HCT116 (cell line): ENCODE measurements at regions not wholly inside any gene's neighbourhood (a gene's known extent, or its start where the extent isn't known, plus 50 kb on each side); places are given as distances from the start of the nearest gene placed in this dataset.

Source experiments
- ATAC-seq: fragments of 200-7000 bp; cut with Tn5 transposase; 2 replicates; pipeline ENCODE4 v1.9.1; 2020; ENCODE audit warnings: mild to moderate bottlenecking, moderate library complexity
- BruUV-seq: library from RNA; stranded (reverse); fragments of 400-500 nt; replicated peaks from 2 replicates; lab custom pipeline; 2021; lab: Mats Ljungman, UMichigan
- CTCF ChIA-PET: fragments of 300-600 bp; sonication (Branson Sonifier 250); formaldehyde crosslinking; loops from one replicate; lab custom pipeline; 2021; ENCODE audit warnings: antibody characterized with exemption; lab: Charles Lee
- POLR2A ChIA-PET: fragments of 300-600, 350-600 bp; sonication (Branson Sonifier 250); formaldehyde crosslinking; loops from one replicate; lab custom pipeline; 2021; ENCODE audit warnings: antibody characterized with exemption; lab: Charles Lee
- RAD21 ChIA-PET, 2 experiments: fragments of 300-600 bp; sonication (Branson Sonifier 250); formaldehyde crosslinking; loops; one replicate each; lab custom pipeline; 2023; ENCODE audit warnings: low total read pairs in 2 of 2; ENCODE audit not compliant: uncharacterized antibody in 2 of 2, unreplicated experiment in 2 of 2, low non-redundant PET in 1 of 2; lab: Charles Lee
- DNase-seq: peaks from one replicate; pipeline ENCODE4 v3.0.0-alpha.2; 2010; ENCODE audit warnings: low read depth, low spot score
- H2AFZ ChIP-seq: fragments of 200-600 bp; shearing (Covaris generic), sonication (generic); 2 replicates; pipeline ENCODE4 v1.6.1; 2017; ENCODE audit warnings: low read depth, mixed run types, mixed read lengths, antibody characterized with exemption, low read length; ENCODE audit not compliant: poor library complexity, severe bottlenecking
- H3K27ac ChIP-seq: 2 replicates; pipeline ENCODE4 v1.5.1; 2012; ENCODE audit warnings: low read depth, low read length
- H3K27me3 ChIP-seq: fragments of 200-600 bp; sonication (generic); 2 replicates; pipeline ENCODE4 v1.6.1; 2016; ENCODE audit warnings: mixed run types, low read length, mixed read lengths; ENCODE audit not compliant: insufficient read depth
- H3K36me3 ChIP-seq, 2 experiments: fragments of 200-500 bp in 1 of 2; fragments of 200-600 bp in 1 of 2; sonication (Bioruptor generic) in 1 of 2; sonication (generic) in 1 of 2; 2 replicates each; pipeline versions ENCODE4 v1.5.1 to v1.6.1; 2014 to 2016; ENCODE audit warnings: low read length in 2 of 2, inconsistent platforms in 1 of 2, mixed read lengths in 1 of 2, mixed run types in 1 of 2; ENCODE audit not compliant: insufficient read depth in 2 of 2, control insufficient read depth in 1 of 2
- H3K4me1 ChIP-seq, 2 experiments: fragments of 200-600 bp in 1 of 2; sonication (generic) in 1 of 2; 2 replicates each; pipeline versions ENCODE4 v1.5.1 to v1.6.1; 2012 to 2017; ENCODE audit warnings: low read length in 2 of 2, inconsistent platforms in 1 of 2, mild to moderate bottlenecking in 1 of 2, mixed read lengths in 1 of 2, mixed run types in 1 of 2, moderate library complexity in 1 of 2; ENCODE audit not compliant: insufficient read depth in 2 of 2, control insufficient read depth in 1 of 2
- H3K4me2 ChIP-seq: fragments of 200-600 bp; sonication (generic); 2 replicates; pipeline ENCODE4 v1.6.1; 2017; ENCODE audit warnings: mixed run types, low read length, mixed read lengths
- H3K4me3 ChIP-seq, 2 experiments: fragments of 200-600 bp in 1 of 2; sonication (generic) in 1 of 2; replicated peaks in 1 of 2; 2 replicates each; pipeline ENCODE4 v1.5.1; 2011 to 2016; ENCODE audit warnings: low read length in 2 of 2, control low read depth in 1 of 2, low read depth in 1 of 2, mild to moderate bottlenecking in 1 of 2, mixed read lengths in 1 of 2, mixed run types in 1 of 2
- H3K79me2 ChIP-seq: fragments of 200-600 bp; sonication (generic); 2 replicates; pipeline ENCODE4 v1.6.1; 2017; ENCODE audit warnings: mild to moderate bottlenecking, mixed run types, low read length, moderate library complexity, mixed read lengths; ENCODE audit not compliant: insufficient read depth
- H3K9ac ChIP-seq: fragments of 200-600 bp; sonication (generic); 2 replicates; pipeline ENCODE4 v1.6.1; 2016; ENCODE audit warnings: low read length, mixed read lengths
- H3K9me2 ChIP-seq: fragments of 200-600 bp; sonication (generic), shearing (Covaris generic); 2 replicates; pipeline ENCODE4 v1.6.1; 2017; ENCODE audit warnings: mixed run types, mild to moderate bottlenecking, moderate library complexity; ENCODE audit not compliant: insufficient read depth
- H3K9me3 ChIP-seq, 2 experiments: fragments of 200-500 bp in 1 of 2; fragments of 200-600 bp in 1 of 2; sonication (Bioruptor generic) in 1 of 2; sonication (generic) in 1 of 2; 2 replicates each; pipeline ENCODE4 v1.6.1; 2014 to 2017; ENCODE audit warnings: low read length in 2 of 2, mixed read lengths in 2 of 2, inconsistent platforms in 1 of 2, low read depth in 1 of 2, mild to moderate bottlenecking in 1 of 2, mixed run types in 1 of 2, moderate library complexity in 1 of 2; ENCODE audit not compliant: control insufficient read depth in 1 of 2, insufficient read depth in 1 of 2
- H4K20me1 ChIP-seq: fragments of 200-600 bp; sonication (generic), shearing (Covaris generic); 2 replicates; pipeline ENCODE4 v1.6.1; 2017; ENCODE audit warnings: mixed run types, mild to moderate bottlenecking, moderate library complexity; ENCODE audit not compliant: insufficient read depth
- ATF3 ChIP-seq: IDR thresholded peaks from 2 replicates; pipeline ENCODE4 v1.6.1; 2012
- CBX3 ChIP-seq: IDR thresholded peaks from 2 replicates; pipeline ENCODE4 v1.6.1; 2012; ENCODE audit warnings: low read depth
- CEBPB ChIP-seq: IDR thresholded peaks from 2 replicates; pipeline ENCODE4 v1.6.1; 2012; ENCODE audit warnings: low read depth
- CTCF ChIP-seq, 3 experiments: fragments of 200-600 bp in 1 of 3; sonication (generic) in 1 of 3; IDR thresholded peaks in 2 of 3; conservative IDR thresholded peaks in 1 of 3; 2 replicates each; pipeline ENCODE4 v1.5.1; 2012 to 2017; ENCODE audit warnings: low read depth in 2 of 3, low read length in 2 of 3, antibody characterized with exemption in 1 of 3, borderline replicate concordance in 1 of 3, control low read depth in 1 of 3, mild to moderate bottlenecking in 1 of 3, mixed read lengths in 1 of 3, mixed run types in 1 of 3, moderate library complexity in 1 of 3; ENCODE audit not compliant: insufficient read depth in 1 of 3
- EGR1 ChIP-seq: IDR thresholded peaks from 2 replicates; pipeline ENCODE4 v1.6.1; 2012; ENCODE audit warnings: low read depth
- EZH2 ChIP-seq: fragments of 200-600 bp; sonication (generic); IDR thresholded peaks from 2 replicates; pipeline ENCODE4 v1.6.1; 2017; ENCODE audit warnings: antibody characterized with exemption, mixed run types
- EZH2phosphoT487 ChIP-seq: fragments of 200-600 bp; IDR thresholded peaks from 2 replicates; pipeline ENCODE4 v1.6.1; 2018; ENCODE audit warnings: antibody characterized with exemption, borderline replicate concordance
- FOSL1 ChIP-seq: IDR thresholded peaks from 2 replicates; pipeline ENCODE4 v1.6.1; 2012; ENCODE audit warnings: low read depth
- POLR2A ChIP-seq: IDR thresholded peaks from 2 replicates; pipeline ENCODE4 v1.7.0; 2011; ENCODE audit warnings: borderline replicate concordance; ENCODE audit not compliant: insufficient read depth, insufficient read length; ENCODE audit errors: extremely low read depth
- POLR2AphosphoS5 ChIP-seq: IDR thresholded peaks from 2 replicates; pipeline ENCODE4 v1.6.1; 2011; ENCODE audit warnings: mild to moderate bottlenecking, low read depth, low read length, moderate library complexity
- SP1 ChIP-seq: IDR thresholded peaks from 2 replicates; pipeline ENCODE4 v1.6.1; 2012; ENCODE audit warnings: low read depth
- TCF7L2 ChIP-seq: IDR thresholded peaks from 2 replicates; pipeline ENCODE4 v1.7.0; 2011; ENCODE audit warnings: borderline replicate concordance, inconsistent platforms; ENCODE audit not compliant: insufficient read depth, insufficient read length; ENCODE audit errors: extremely low read depth
- YY1 ChIP-seq: IDR thresholded peaks from 2 replicates; pipeline ENCODE4 v1.6.1; 2011; ENCODE audit warnings: low read length, low read depth, moderate library complexity, mild to moderate bottlenecking; ENCODE audit not compliant: insufficient replicate concordance; ENCODE audit errors: extremely low read depth
- ZBTB33 ChIP-seq: IDR thresholded peaks from 2 replicates; pipeline ENCODE4 v1.6.1; 2011; ENCODE audit warnings: mild to moderate bottlenecking, low read length, moderate library complexity; ENCODE audit not compliant: insufficient replicate concordance; ENCODE audit errors: extremely low read depth
- ZFX ChIP-seq: fragments of 450-650 bp; IDR thresholded peaks from 2 replicates; pipeline ENCODE4 v1.6.1; 2017
- ZNF274 ChIP-seq: fragments of 200-500 bp; sonication (Bioruptor generic); IDR thresholded peaks from 2 replicates; pipeline ENCODE4 v1.6.1; 2014; ENCODE audit warnings: mild to moderate bottlenecking, low read depth, low read length, inconsistent platforms
- intact Hi-C: fragments of 100-400 bp; cut with micrococcal nuclease; formaldehyde crosslinking; loops from 2 replicates; pipeline ENCODE4 v1.10.0; 2022
- TF ChIP-seq, protein P1 (sequence below): IDR thresholded peaks from 2 replicates; pipeline ENCODE4 v1.6.1; 2012

- H3K27ac ChIP-seq, result no peak overlapping the region
Observed at GRCh38 chr7:135856356-135857144, 107.9 kb upstream of the FAM180A start.

More at GRCh38 chr7:135856356-135857144, 107.9 kb upstream of the FAM180A start:
- ChIA-PET RAD21 (no interaction called here), POLR2A (no interaction called here), CTCF (no interaction called here)
- no peak for ATAC-seq
- H4K20me1 ChIP-seq, result no peaks in the 10 kb centered on the region
- H2AFZ ChIP-seq, result no peak overlapping the region
- TF ChIP-seq ATF3, result no peak
- TF ChIP-seq EGR1, result no peak
- no peak for TF ChIP-seq SP1
- TF ChIP-seq TCF7L2, result no peak
- TF ChIP-seq ZNF274, result no peak
- no peak for TF ChIP-seq FOSL1
- TF ChIP-seq POLR2AphosphoS5, result no peak
- no peak for TF ChIP-seq CBX3
- TF ChIP-seq EZH2phosphoT487, result no peak
- TF ChIP-seq, protein P1, sequence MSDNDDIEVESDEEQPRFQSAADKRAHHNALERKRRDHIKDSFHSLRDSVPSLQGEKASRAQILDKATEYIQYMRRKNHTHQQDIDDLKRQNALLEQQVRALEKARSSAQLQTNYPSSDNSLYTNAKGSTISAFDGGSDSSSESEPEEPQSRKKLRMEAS, result no peak
- no peak for TF ChIP-seq EZH2
- TF ChIP-seq ZFX, result no peak
- TF ChIP-seq ZBTB33, result no peak
- no peak for TF ChIP-seq CTCF (IDR thresholded peaks at IDR 0.05 in 2 of 3, conservative IDR thresholded peaks at IDR 0.05 in 1 of 3; ENCODE audit: borderline replicate concordance in 1 of 3, insufficient read depth in 1 of 3, low read depth in 2 of 3, low read length in 2 of 3)
- no peak for TF ChIP-seq POLR2A
- TF ChIP-seq CEBPB, result no peak
- no peak for TF ChIP-seq YY1
- H3K4me1 ChIP-seq, result no peaks in the 10 kb centered on the region
- no peak for DNase-seq
- intact Hi-C loops, result no loop called here
- no peaks in the 10 kb centered on the region for H3K79me2 ChIP-seq
- no peaks in the 10 kb centered on the region for H3K36me3 ChIP-seq
- H3K9me3 ChIP-seq, result no peaks in the 10 kb centered on the region
- no peak overlapping the region for H3K4me3 ChIP-seq
- H3K4me2 ChIP-seq, result no peak overlapping the region
- no peaks in the 10 kb centered on the region for H3K27me3 ChIP-seq
- no peak overlapping the region for H3K9ac ChIP-seq
- BruUV-seq, result no TSS peak
- no peaks in the 10 kb centered on the region for H3K9me2 ChIP-seq
